ENCODE measurements at regions not wholly inside any gene's neighbourhood (a gene's known extent, or its start where the extent isn't known, plus 50 kb on each side); places are given as distances from the start of the nearest gene placed in this dataset.
"Not testable (repeated sequence)": the region's sequence is repeated elsewhere in the genome, so short reads cannot be mapped to it uniquely, and the experiment has no call there.

GRCh38 chr9:80482251-80482650 lies 910.5 kb downstream of the TLE4 start:
- not testable (repeated sequence) for TF ChIP-seq POLR2A, CTCF (IDR thresholded peaks at IDR 0.05)
